ENCODE measurements at regions not wholly inside any gene's neighbourhood (a gene's known extent, or its start where the extent isn't known, plus 50 kb on each side); places are given as distances from the start of the nearest gene placed in this dataset.

GRCh38 chr9:23258569-23258968, 567.5 kb downstream of the ELAVL2 start:
- DNase-seq (no peak), ATAC-seq (replicated peaks in 1 of 2) (no peak)
- Mint-ChIP-seq H3K36me3 (ENCODE audit: insufficient read depth in 2 of 2) (no peaks in the 10 kb centered on the region), H3K4me3 (no peak overlapping the region), H3K9me3 (peaks cover 2 to 5% of the 10 kb centered on the region in 2 donors), H3K27ac (no peak overlapping the region), H3K4me1 (ENCODE audit: low read depth) (no peaks in the 10 kb centered on the region), H3K27me3 (ENCODE audit: low read depth) (no peaks in the 10 kb centered on the region)

GRCh38 chr9:23278561-23278960, 547.5 kb downstream of the ELAVL2 start:
- H3K4me1 Mint-ChIP-seq (ENCODE audit: low read depth): no peaks in the 10 kb centered on the region

GRCh38 chr9:23287390-23287789, 538.6 kb downstream of the ELAVL2 start:
- Mint-ChIP-seq H3K4me1 (ENCODE audit: low read depth) (no peaks in the 10 kb centered on the region), H3K36me3 (ENCODE audit: insufficient read depth in 2 of 2) (no peaks in the 10 kb centered on the region), H3K9me3 (peaks cover 1 to 4% of the 10 kb centered on the region in 2 donors), H3K27ac (no peak overlapping the region), H3K27me3 (ENCODE audit: low read depth) (no peaks in the 10 kb centered on the region), H3K4me3 (no peak overlapping the region)
- DNase-seq (no peak), ATAC-seq (replicated peaks in 1 of 2) (no peak)

More at GRCh38 chr9:23278561-23278960, 547.5 kb downstream of the ELAVL2 start:
- no peaks in the 10 kb centered on the region for H3K27me3 Mint-ChIP-seq (ENCODE audit: low read depth)
- no peak overlapping the region for H3K27ac Mint-ChIP-seq
- no peaks in the 10 kb centered on the region for H3K36me3 Mint-ChIP-seq (ENCODE audit: insufficient read depth in 2 of 2)
- peaks cover 9% of the 10 kb centered on the region in 2 donors for H3K9me3 Mint-ChIP-seq
- no peak overlapping the region for H3K4me3 Mint-ChIP-seq
- ATAC-seq (replicated peaks in 1 of 2) (no peak), DNase-seq (no peak)

- Mint-ChIP-seq H3K27me3 (ENCODE audit: low read depth) (no peaks in the 10 kb centered on the region), H3K4me1 (ENCODE audit: low read depth) (no peaks in the 10 kb centered on the region), H3K9me3 (peaks cover 1 to 4% of the 10 kb centered on the region in 2 donors), H3K4me3 (no peak overlapping the region), H3K36me3 (ENCODE audit: insufficient read depth in 2 of 2) (no peaks in the 10 kb centered on the region), H3K27ac (no peak overlapping the region)
- ATAC-seq (replicated peaks in 1 of 2): no peak
- no peak for DNase-seq
Measured at GRCh38 chr9:23288545-23288944, 537.5 kb downstream of the ELAVL2 start.

- no peak for DNase-seq
- Mint-ChIP-seq H3K9me3 (peaks cover 7% of the 10 kb centered on the region in 2 donors), H3K27me3 (ENCODE audit: low read depth) (no peaks in the 10 kb centered on the region), H3K4me3 (no peak overlapping the region), H3K4me1 (ENCODE audit: low read depth) (no peaks in the 10 kb centered on the region), H3K36me3 (ENCODE audit: insufficient read depth in 2 of 2) (no peaks in the 10 kb centered on the region), H3K27ac (no peak overlapping the region)
- ATAC-seq (replicated peaks in 1 of 2): no peak
Measured at GRCh38 chr9:23290973-23291372, 535.1 kb downstream of the ELAVL2 start.

- peaks cover 4 to 8% of the 10 kb centered on the region in 2 donors for H3K9me3 Mint-ChIP-seq
- H3K27me3 Mint-ChIP-seq (ENCODE audit: low read depth): no peaks in the 10 kb centered on the region
- ATAC-seq (replicated peaks in 1 of 2) (no peak), DNase-seq (no peak)
- H3K4me3 Mint-ChIP-seq: no peak overlapping the region
- peaks cover 0 to 1% of the 10 kb centered on the region in 2 donors for H3K36me3 Mint-ChIP-seq (ENCODE audit: insufficient read depth in 2 of 2)
- no peak overlapping the region for H3K27ac Mint-ChIP-seq
- H3K4me1 Mint-ChIP-seq (ENCODE audit: low read depth): no peaks in the 10 kb centered on the region
Measured at GRCh38 chr9:23302281-23302680, 523.8 kb downstream of the ELAVL2 start.

- ATAC-seq (replicated peaks in 1 of 2) (no peak), DNase-seq (no peak)
- H3K4me1 Mint-ChIP-seq (ENCODE audit: low read depth): no peaks in the 10 kb centered on the region
- no peak overlapping the region for H3K4me3 Mint-ChIP-seq
- no peak overlapping the region for H3K27ac Mint-ChIP-seq
- no peaks in the 10 kb centered on the region for H3K27me3 Mint-ChIP-seq (ENCODE audit: low read depth)
- H3K9me3 Mint-ChIP-seq: peaks cover 0 to 9% of the 10 kb centered on the region in 2 donors
- peaks cover 0 to 4% of the 10 kb centered on the region in 2 donors for H3K36me3 Mint-ChIP-seq (ENCODE audit: insufficient read depth in 2 of 2)
Measured at GRCh38 chr9:23306731-23307130, 519.3 kb downstream of the ELAVL2 start.

GRCh38 chr9:23307731-23308513, 518.1 kb downstream of the ELAVL2 start:
- H3K9me3 Mint-ChIP-seq: peaks cover 0 to 8% of the 10 kb centered on the region in 2 donors
- DNase-seq (no peak), ATAC-seq (replicated peaks in 1 of 2) (no peak)
- no peaks in the 10 kb centered on the region for H3K4me1 Mint-ChIP-seq (ENCODE audit: low read depth)
- H3K27me3 Mint-ChIP-seq (ENCODE audit: low read depth): no peaks in the 10 kb centered on the region
- H3K4me3 Mint-ChIP-seq: no peak overlapping the region
- no peak overlapping the region for H3K27ac Mint-ChIP-seq
- peaks cover 0 to 4% of the 10 kb centered on the region in 2 donors for H3K36me3 Mint-ChIP-seq (ENCODE audit: insufficient read depth in 2 of 2)

GRCh38 chr9:23309800-23310199, 516.2 kb downstream of the ELAVL2 start:
- peaks cover 0 to 4% of the 10 kb centered on the region in 2 donors for H3K36me3 Mint-ChIP-seq (ENCODE audit: insufficient read depth in 2 of 2)

GRCh38 chr9:23314247-23314646, 511.8 kb downstream of the ELAVL2 start:
- Mint-ChIP-seq H3K9me3 (peaks cover 0 to 10% of the 10 kb centered on the region in 2 donors), H3K27ac (no peak overlapping the region)
- no peak for ATAC-seq (replicated peaks in 1 of 2)

More at GRCh38 chr9:23309800-23310199, 516.2 kb downstream of the ELAVL2 start:
- ATAC-seq (replicated peaks in 1 of 2) (no peak), DNase-seq (no peak)
- Mint-ChIP-seq H3K27ac (no peak overlapping the region), H3K27me3 (ENCODE audit: low read depth) (no peaks in the 10 kb centered on the region), H3K4me3 (no peak overlapping the region), H3K4me1 (ENCODE audit: low read depth) (no peaks in the 10 kb centered on the region), H3K9me3 (peaks cover 0 to 7% of the 10 kb centered on the region in 2 donors)

GRCh38 chr9:23319092-23319491, 506.9 kb downstream of the ELAVL2 start:
- no peaks in the 10 kb centered on the region for H3K27me3 Mint-ChIP-seq (ENCODE audit: low read depth)

More at GRCh38 chr9:23314247-23314646, 511.8 kb downstream of the ELAVL2 start:
- no peak for DNase-seq
- H3K36me3 Mint-ChIP-seq (ENCODE audit: insufficient read depth in 2 of 2): peaks cover 0 to 2% of the 10 kb centered on the region in 2 donors
- H3K27me3 Mint-ChIP-seq (ENCODE audit: low read depth): no peaks in the 10 kb centered on the region
- no peak overlapping the region for H3K4me3 Mint-ChIP-seq
- no peaks in the 10 kb centered on the region for H3K4me1 Mint-ChIP-seq (ENCODE audit: low read depth)

GRCh38 chr9:23321049-23321448, 505.0 kb downstream of the ELAVL2 start:
- peaks cover 0 to 15% of the 10 kb centered on the region in 2 donors for H3K9me3 Mint-ChIP-seq
- H3K27ac Mint-ChIP-seq: no peak overlapping the region
- H3K27me3 Mint-ChIP-seq (ENCODE audit: low read depth): no peaks in the 10 kb centered on the region
- H3K4me3 Mint-ChIP-seq: no peak overlapping the region
- ATAC-seq (replicated peaks in 1 of 2) (no peak), DNase-seq (no peak)
- H3K4me1 Mint-ChIP-seq (ENCODE audit: low read depth): no peaks in the 10 kb centered on the region
- H3K36me3 Mint-ChIP-seq (ENCODE audit: insufficient read depth in 2 of 2): no peaks in the 10 kb centered on the region

More at GRCh38 chr9:23319092-23319491, 506.9 kb downstream of the ELAVL2 start:
- no peak for DNase-seq
- no peak for ATAC-seq (replicated peaks in 1 of 2)
- Mint-ChIP-seq H3K27ac (no peak overlapping the region), H3K4me1 (ENCODE audit: low read depth) (no peaks in the 10 kb centered on the region), H3K4me3 (no peak overlapping the region), H3K9me3 (peaks cover 0 to 8% of the 10 kb centered on the region in 2 donors), H3K36me3 (ENCODE audit: insufficient read depth in 2 of 2) (no peaks in the 10 kb centered on the region)

- H3K9me3 Mint-ChIP-seq: peaks cover 1 to 16% of the 10 kb centered on the region in 2 donors
- H3K4me3 Mint-ChIP-seq: no peak overlapping the region
- no peak overlapping the region for H3K27ac Mint-ChIP-seq
- DNase-seq (no peak), ATAC-seq (replicated peaks in 1 of 2) (no peak)
- no peaks in the 10 kb centered on the region for H3K36me3 Mint-ChIP-seq (ENCODE audit: insufficient read depth in 2 of 2)
- no peaks in the 10 kb centered on the region for H3K4me1 Mint-ChIP-seq (ENCODE audit: low read depth)
- H3K27me3 Mint-ChIP-seq (ENCODE audit: low read depth): no peaks in the 10 kb centered on the region
Measured at GRCh38 chr9:23322392-23322791, 503.6 kb downstream of the ELAVL2 start.

GRCh38 chr9:23324511-23324910, 501.5 kb downstream of the ELAVL2 start:
- Mint-ChIP-seq H3K4me1 (ENCODE audit: low read depth) (no peaks in the 10 kb centered on the region), H3K27me3 (ENCODE audit: low read depth) (no peaks in the 10 kb centered on the region), H3K36me3 (ENCODE audit: insufficient read depth in 2 of 2) (no peaks in the 10 kb centered on the region), H3K27ac (no peak overlapping the region), H3K4me3 (no peak overlapping the region), H3K9me3 (peaks cover 3 to 18% of the 10 kb centered on the region in 2 donors)
- ATAC-seq (replicated peaks in 1 of 2): no peak
- DNase-seq: no peak

Measured in activated T-cell treated with anti-CD3 and anti-CD28 coated beads, Interleukin-2, amount 50 U/mL, for 72 hours (primary cell).